Astrocyte (in vitro differentiated cells and primary cell): ENCODE measurements at regions not wholly inside any gene's neighbourhood (a gene's known extent, or its start where the extent isn't known, plus 50 kb on each side); places are given as distances from the start of the nearest gene placed in this dataset.

Experiments used
- DNase-seq: peaks from one replicate; pipeline ENCODE4 v3.0.0-alpha.2; 2010; ENCODE audit warnings: low read depth
- FAIRE-seq: peaks from 2 replicates; lab custom pipeline; 2011; peaks lifted over from hg19 to GRCh38; lab: Jason Lieb, UNC
- H2AFZ ChIP-seq: 2 replicates; pipeline ENCODE4 v1.6.0; 2012; ENCODE audit warnings: low read depth, low read length, inconsistent platforms
- H3K27ac ChIP-seq: 2 replicates; pipeline ENCODE4 v1.5.1; 2011; ENCODE audit warnings: low read depth, low read length, inconsistent platforms
- H3K27me3 ChIP-seq: 2 replicates; pipeline ENCODE4 v1.6.0; 2011; ENCODE audit warnings: low read length, inconsistent platforms; ENCODE audit not compliant: insufficient read depth
- H3K36me3 ChIP-seq: 2 replicates; pipeline ENCODE4 v1.5.1; 2011; ENCODE audit warnings: low read length, inconsistent platforms; ENCODE audit not compliant: insufficient read depth
- H3K4me1 ChIP-seq: 2 replicates; pipeline ENCODE4 v1.5.1; 2011; ENCODE audit warnings: low read length, inconsistent platforms; ENCODE audit not compliant: insufficient read depth
- H3K4me2 ChIP-seq: 2 replicates; pipeline ENCODE4 v1.6.0; 2012; ENCODE audit warnings: low read length, inconsistent platforms
- H3K4me3 ChIP-seq: 2 replicates; pipeline ENCODE4 v1.5.1; 2011; ENCODE audit warnings: low read depth, mild to moderate bottlenecking, low read length, inconsistent platforms; ENCODE audit not compliant: insufficient read depth
- H3K79me2 ChIP-seq: 2 replicates; pipeline ENCODE4 v1.6.0; 2012; ENCODE audit warnings: mild to moderate bottlenecking, low read length, inconsistent platforms; ENCODE audit not compliant: insufficient read depth
- H3K9ac ChIP-seq: 2 replicates; pipeline ENCODE4 v1.6.0; 2012; ENCODE audit warnings: mild to moderate bottlenecking, low read length, inconsistent platforms
- H3K9me3 ChIP-seq: 2 replicates; pipeline ENCODE4 v1.5.1; 2012; ENCODE audit warnings: low read depth, mild to moderate bottlenecking, low read length, inconsistent platforms; ENCODE audit not compliant: insufficient read depth
- H4K20me1 ChIP-seq: 2 replicates; pipeline ENCODE4 v1.6.0; 2012; ENCODE audit warnings: low read length, inconsistent platforms; ENCODE audit not compliant: insufficient read depth
- H3K27ac Mint-ChIP-seq: one replicate; pipeline ENCODE4 v1.8.0; 2021; ENCODE audit warnings: mild to moderate bottlenecking, mixed read lengths; ENCODE audit not compliant: unreplicated experiment
- H3K27me3 Mint-ChIP-seq: one replicate; pipeline ENCODE4 v1.8.0; 2021; ENCODE audit warnings: low read depth, mixed read lengths; ENCODE audit not compliant: unreplicated experiment
- H3K36me3 Mint-ChIP-seq: one replicate; pipeline ENCODE4 v1.8.0; 2021; ENCODE audit warnings: low read depth, mixed read lengths; ENCODE audit not compliant: unreplicated experiment
- H3K4me1 Mint-ChIP-seq: one replicate; pipeline ENCODE4 v1.8.0; 2021; ENCODE audit warnings: low read depth, mixed read lengths; ENCODE audit not compliant: unreplicated experiment
- H3K4me3 Mint-ChIP-seq: one replicate; pipeline ENCODE4 v1.8.0; 2021; ENCODE audit warnings: mild to moderate bottlenecking, moderate library complexity, mixed read lengths; ENCODE audit not compliant: unreplicated experiment
- H3K9me3 Mint-ChIP-seq: one replicate; pipeline ENCODE4 v1.8.0; 2021; ENCODE audit warnings: mild to moderate bottlenecking, mixed read lengths; ENCODE audit not compliant: unreplicated experiment
- CTCF ChIP-seq: IDR thresholded peaks from 2 replicates; pipeline ENCODE4 v1.5.1; 2011; ENCODE audit warnings: low read depth, mild to moderate bottlenecking, inconsistent platforms, low read length, moderate library complexity; ENCODE audit not compliant: insufficient read depth
- EZH2 ChIP-seq: IDR thresholded peaks from 2 replicates; pipeline ENCODE4 v1.6.1; 2012; ENCODE audit warnings: mild to moderate bottlenecking, low read length, inconsistent platforms; ENCODE audit not compliant: insufficient read depth

GRCh38 chr17:64741038-64741641, 79.0 kb upstream of the SMURF2 start:
- Mint-ChIP-seq H3K27me3 (no peaks in the 10 kb centered on the region), H3K27ac (peak overlapping the region; percentile 97), H3K4me3 (no peak overlapping the region), H3K9me3 (no peaks in the 10 kb centered on the region), H3K4me1 (peaks cover 27% of the 10 kb centered on the region), H3K36me3 (no peaks in the 10 kb centered on the region)
- Histone ChIP-seq H3K4me1 (peaks cover 23% of the 10 kb centered on the region), H3K27ac (peak overlapping the region; percentile 36), H3K27me3 (no peaks in the 10 kb centered on the region), H4K20me1 (no peaks in the 10 kb centered on the region), H3K79me2 (no peaks in the 10 kb centered on the region), H2AFZ (peak overlapping the region; percentile 20), H3K4me2 (peak overlapping the region; percentile 62), H3K9me3 (no peaks in the 10 kb centered on the region), H3K4me3 (no peak overlapping the region), H3K9ac (peak overlapping the region; percentile 25), H3K36me3 (no peaks in the 10 kb centered on the region)
- FAIRE-seq, result no peak
- DNase-seq, result peak; percentile 80
- TF ChIP-seq EZH2, result no peak
- no peak for TF ChIP-seq CTCF

- H3K4me2 ChIP-seq, result peak overlapping the region; percentile 52
- peak; percentile 78 for DNase-seq
- no peaks in the 10 kb centered on the region for H4K20me1 ChIP-seq
- H3K79me2 ChIP-seq, result no peaks in the 10 kb centered on the region
- Mint-ChIP-seq H3K27ac (peak overlapping the region; percentile 94), H3K36me3 (no peaks in the 10 kb centered on the region), H3K27me3 (no peaks in the 10 kb centered on the region), H3K4me3 (peak overlapping the region; percentile 50), H3K9me3 (no peaks in the 10 kb centered on the region), H3K4me1 (peaks cover 29% of the 10 kb centered on the region)
- H3K9me3 ChIP-seq, result no peaks in the 10 kb centered on the region
- no peaks in the 10 kb centered on the region for H3K27me3 ChIP-seq
- peak overlapping the region; percentile 82 for H2AFZ ChIP-seq
- H3K4me3 ChIP-seq, result no peak overlapping the region
- no peak for FAIRE-seq
- TF ChIP-seq CTCF, result no peak
- TF ChIP-seq EZH2, result no peak
- peak overlapping the region; percentile 67 for H3K9ac ChIP-seq
- peak overlapping the region; percentile 83 for H3K27ac ChIP-seq
- H3K4me1 ChIP-seq, result peaks cover 23% of the 10 kb centered on the region
- no peaks in the 10 kb centered on the region for H3K36me3 ChIP-seq
These were observed 77.4 kb upstream of the SMURF2 start for GRCh38 chr17:64739316-64740058.
